ENCODE measurements at regions not wholly inside any gene's neighbourhood (a gene's known extent, or its start where the extent isn't known, plus 50 kb on each side); places are given as distances from the start of the nearest gene placed in this dataset.
"Not testable (repeated sequence)": the region's sequence is repeated elsewhere in the genome, so short reads cannot be mapped to it uniquely, and the experiment has no call there.

GRCh38 chr10:53209944-53210611 lies 437.5 kb upstream of the MBL2 start:
- no peaks in the 10 kb centered on the region for H3K27me3 Mint-ChIP-seq
- DNase-seq: no peak
- no peak for ATAC-seq
- H3K9me3 Mint-ChIP-seq: peaks cover 0 to 30% of the 10 kb centered on the region in 2 donors
- H3K27ac Mint-ChIP-seq: no peak overlapping the region
- no peaks in the 10 kb centered on the region for H3K4me1 Mint-ChIP-seq
- H3K4me3 Mint-ChIP-seq: no peak overlapping the region

GRCh38 chr10:53183733-53184132 lies 411.1 kb upstream of the MBL2 start:
- Mint-ChIP-seq H3K27ac (no peak overlapping the region), H3K9me3 (peaks cover 6 to 30% of the 10 kb centered on the region in 2 donors), H3K4me1 (no peaks in the 10 kb centered on the region), H3K27me3 (no peaks in the 10 kb centered on the region), H3K4me3 (no peak overlapping the region)
- ATAC-seq (no peak), DNase-seq (no peak)

- ATAC-seq (no peak), DNase-seq (no peak)
- peaks cover 0 to 5% of the 10 kb centered on the region in 2 donors for H3K9me3 Mint-ChIP-seq
- no peak overlapping the region for H3K27ac Mint-ChIP-seq
- no peak overlapping the region for H3K4me3 Mint-ChIP-seq
- H3K27me3 Mint-ChIP-seq: no peaks in the 10 kb centered on the region
- H3K4me1 Mint-ChIP-seq: no peaks in the 10 kb centered on the region
Measured at GRCh38 chr10:53177468-53177867, 404.9 kb upstream of the MBL2 start.

GRCh38 chr10:53166325-53166724 lies 393.7 kb upstream of the MBL2 start:
- ATAC-seq (no peak), DNase-seq (no peak)
- Mint-ChIP-seq H3K27me3 (no peaks in the 10 kb centered on the region), H3K4me1 (no peaks in the 10 kb centered on the region), H3K9me3 (no peaks in the 10 kb centered on the region), H3K27ac (no peak overlapping the region), H3K4me3 (no peak overlapping the region)

- no peak overlapping the region for H3K27ac Mint-ChIP-seq
- H3K4me3 Mint-ChIP-seq: no peak overlapping the region
- no peaks in the 10 kb centered on the region for H3K27me3 Mint-ChIP-seq
- ATAC-seq (no peak), DNase-seq (no peak)
- H3K4me1 Mint-ChIP-seq: no peaks in the 10 kb centered on the region
- H3K9me3 Mint-ChIP-seq: no peaks in the 10 kb centered on the region
Measured at GRCh38 chr10:53162856-53163255, 390.3 kb upstream of the MBL2 start.

- H3K27me3 Mint-ChIP-seq: no peaks in the 10 kb centered on the region
- ATAC-seq: no peak
Measured at GRCh38 chr10:53161231-53161630, 388.6 kb upstream of the MBL2 start.

GRCh38 chr10:53155674-53156073 lies 383.1 kb upstream of the MBL2 start:
- H3K4me3 Mint-ChIP-seq, H3K4me1 Mint-ChIP-seq, H3K9me3 Mint-ChIP-seq, ATAC-seq, H3K27me3 Mint-ChIP-seq, DNase-seq, H3K27ac Mint-ChIP-seq: not testable (repeated sequence)

More at GRCh38 chr10:53161231-53161630, 388.6 kb upstream of the MBL2 start:
- Mint-ChIP-seq H3K27ac (no peak overlapping the region), H3K4me1 (no peaks in the 10 kb centered on the region), H3K9me3 (no peaks in the 10 kb centered on the region), H3K4me3 (no peak overlapping the region)
- no peak for DNase-seq

- Mint-ChIP-seq H3K27ac (no peak overlapping the region), H3K4me3 (no peak overlapping the region), H3K9me3 (peaks cover 4 to 6% of the 10 kb centered on the region in 2 donors), H3K27me3 (no peaks in the 10 kb centered on the region), H3K4me1 (no peaks in the 10 kb centered on the region)
- DNase-seq (no peak), ATAC-seq (no peak)
Measured at GRCh38 chr10:53153831-53154230, 381.2 kb upstream of the MBL2 start.

- no peaks in the 10 kb centered on the region for H3K4me1 Mint-ChIP-seq
- ATAC-seq (no peak), DNase-seq (no peak)
- H3K27me3 Mint-ChIP-seq: no peaks in the 10 kb centered on the region
- H3K4me3 Mint-ChIP-seq: no peak overlapping the region
- H3K9me3 Mint-ChIP-seq: no peaks in the 10 kb centered on the region
- H3K27ac Mint-ChIP-seq: no peak overlapping the region
Measured at GRCh38 chr10:53140506-53140905, 367.9 kb upstream of the MBL2 start.

GRCh38 chr10:53135897-53136253 lies 363.3 kb upstream of the MBL2 start:
- Mint-ChIP-seq H3K27ac (no peak overlapping the region), H3K9me3 (no peaks in the 10 kb centered on the region), H3K4me1 (no peaks in the 10 kb centered on the region), H3K4me3 (no peak overlapping the region), H3K27me3 (no peaks in the 10 kb centered on the region)
- ATAC-seq: no peak
- no peak for DNase-seq

GRCh38 chr10:53135213-53135896 lies 362.8 kb upstream of the MBL2 start:
- Mint-ChIP-seq H3K27ac (no peak overlapping the region), H3K4me1 (no peaks in the 10 kb centered on the region), H3K4me3 (no peak overlapping the region), H3K9me3 (no peaks in the 10 kb centered on the region), H3K27me3 (no peaks in the 10 kb centered on the region)
- DNase-seq (no peak), ATAC-seq (no peak)

- Mint-ChIP-seq H3K4me3 (no peak overlapping the region), H3K4me1 (no peaks in the 10 kb centered on the region), H3K27me3 (no peaks in the 10 kb centered on the region), H3K9me3 (no peaks in the 10 kb centered on the region), H3K27ac (no peak overlapping the region)
- ATAC-seq (no peak), DNase-seq (no peak)
Measured at GRCh38 chr10:53134050-53134449, 361.5 kb upstream of the MBL2 start.

- DNase-seq (no peak), ATAC-seq (no peak)
- no peak overlapping the region for H3K4me3 Mint-ChIP-seq
- no peaks in the 10 kb centered on the region for H3K4me1 Mint-ChIP-seq
- H3K27me3 Mint-ChIP-seq: no peaks in the 10 kb centered on the region
- H3K9me3 Mint-ChIP-seq: peaks cover 0 to 7% of the 10 kb centered on the region in 2 donors
- no peak overlapping the region for H3K27ac Mint-ChIP-seq
Measured at GRCh38 chr10:53130337-53130736, 357.8 kb upstream of the MBL2 start.

- no peak overlapping the region for H3K4me3 Mint-ChIP-seq
- peaks cover 4 to 15% of the 10 kb centered on the region in 2 donors for H3K9me3 Mint-ChIP-seq
- DNase-seq (no peak), ATAC-seq (no peak)
- H3K27me3 Mint-ChIP-seq: no peaks in the 10 kb centered on the region
- no peaks in the 10 kb centered on the region for H3K4me1 Mint-ChIP-seq
- H3K27ac Mint-ChIP-seq: no peak overlapping the region
Measured at GRCh38 chr10:53127686-53128085, 355.1 kb upstream of the MBL2 start.

GRCh38 chr10:53123311-53123710 lies 350.7 kb upstream of the MBL2 start:
- no peak for DNase-seq
- Mint-ChIP-seq H3K4me1 (no peaks in the 10 kb centered on the region), H3K4me3 (no peak overlapping the region), H3K9me3 (peaks cover 4 to 27% of the 10 kb centered on the region in 2 donors), H3K27me3 (no peaks in the 10 kb centered on the region), H3K27ac (no peak overlapping the region)
- ATAC-seq: no peak

- H3K27me3 Mint-ChIP-seq: no peaks in the 10 kb centered on the region
- H3K4me1 Mint-ChIP-seq: no peaks in the 10 kb centered on the region
- DNase-seq (no peak), ATAC-seq (no peak)
- no peak overlapping the region for H3K4me3 Mint-ChIP-seq
- peaks cover 4 to 28% of the 10 kb centered on the region in 2 donors for H3K9me3 Mint-ChIP-seq
- H3K27ac Mint-ChIP-seq: no peak overlapping the region
Measured at GRCh38 chr10:53122281-53122680, 349.7 kb upstream of the MBL2 start.

- DNase-seq (no peak), ATAC-seq (no peak)
- H3K4me3 Mint-ChIP-seq: no peak overlapping the region
- peaks cover 4 to 26% of the 10 kb centered on the region in 2 donors for H3K9me3 Mint-ChIP-seq
- H3K27me3 Mint-ChIP-seq: no peaks in the 10 kb centered on the region
- no peaks in the 10 kb centered on the region for H3K4me1 Mint-ChIP-seq
- no peak overlapping the region for H3K27ac Mint-ChIP-seq
Measured at GRCh38 chr10:53115660-53116059, 343.1 kb upstream of the MBL2 start.

Measured in stimulated activated naive CD8-positive, alpha-beta T cell treated with anti-CD3 and anti-CD28 coated beads, Interleukin-15, amount 100 ng/mL, for 72 hours (primary cell).